Chondrocyte (in vitro differentiated cells): ENCODE measurements at regions not wholly inside any gene's neighbourhood (a gene's known extent, or its start where the extent isn't known, plus 50 kb on each side); places are given as distances from the start of the nearest gene placed in this dataset.

Source experiments
- DNase-seq: peaks from one replicate; pipeline ENCODE4 v3.0.0; 2021; ENCODE audit warnings: mixed read lengths, low spot score
- H3K27ac Mint-ChIP-seq: one replicate; pipeline ENCODE4 v1.8.0; 2021; ENCODE audit warnings: mild to moderate bottlenecking, moderate library complexity, mixed read lengths; ENCODE audit not compliant: unreplicated experiment
- H3K27me3 Mint-ChIP-seq: 2 replicates; pipeline ENCODE4 v1.8.0; 2021; ENCODE audit warnings: low read depth, mixed read lengths
- H3K36me3 Mint-ChIP-seq: 2 replicates; pipeline ENCODE4 v1.8.0; 2021; ENCODE audit warnings: low read depth, mixed read lengths
- H3K4me1 Mint-ChIP-seq: 2 replicates; pipeline ENCODE4 v1.8.0; 2021; ENCODE audit warnings: low read depth, mild to moderate bottlenecking, mixed read lengths
- H3K4me3 Mint-ChIP-seq: one replicate; pipeline ENCODE4 v1.8.0; 2021; ENCODE audit warnings: mild to moderate bottlenecking, moderate library complexity, mixed read lengths; ENCODE audit not compliant: unreplicated experiment
- H3K9me3 Mint-ChIP-seq: 2 replicates; pipeline ENCODE4 v1.8.0; 2021; ENCODE audit warnings: low read depth, mixed read lengths
- CTCF ChIP-seq: fragments of 200-600 bp; sonication (generic); IDR thresholded peaks from 2 replicates; pipeline ENCODE4 v1.5.0; 2021; ENCODE audit warnings: antibody characterized with exemption, mild to moderate bottlenecking, moderate library complexity

DNA sequence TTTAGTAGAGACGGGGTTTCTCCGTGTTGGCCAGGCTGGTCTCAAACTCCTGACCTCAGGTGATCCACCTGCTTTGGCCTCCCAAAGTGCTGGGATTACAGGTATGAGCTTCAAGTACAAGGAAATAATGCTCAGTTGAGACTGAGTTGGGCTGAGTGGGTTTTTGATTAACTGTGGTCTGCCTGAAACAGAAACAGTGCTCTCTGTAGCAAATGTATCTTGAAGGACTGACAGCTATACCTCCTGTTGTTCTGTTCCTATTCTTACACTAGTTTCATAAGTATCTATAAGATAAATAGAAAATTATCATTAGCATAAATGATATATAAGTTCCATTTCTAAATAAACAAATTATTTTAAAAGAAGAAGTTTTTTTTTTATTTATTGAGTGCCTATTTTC is 142.8 kb upstream of the PTPRK start:
- TF ChIP-seq CTCF = no peak
- Mint-ChIP-seq H3K4me1 (no peaks in the 10 kb centered on the region), H3K27ac (no peak overlapping the region), H3K36me3 (no peaks in the 10 kb centered on the region), H3K4me3 (no peak overlapping the region), H3K27me3 (no peaks in the 10 kb centered on the region), H3K9me3 (no peaks in the 10 kb centered on the region)
- no peak for DNase-seq

GRCh38 chr6:128659878-128660622 is 139.7 kb upstream of the PTPRK start:
- Mint-ChIP-seq H3K27me3 (no peaks in the 10 kb centered on the region), H3K4me1 (peaks cover 17% of the 10 kb centered on the region), H3K4me3 (no peak overlapping the region), H3K27ac (no peak overlapping the region), H3K9me3 (no peaks in the 10 kb centered on the region), H3K36me3 (no peaks in the 10 kb centered on the region)
- DNase-seq = no peak
- TF ChIP-seq CTCF = no peak

DNA sequence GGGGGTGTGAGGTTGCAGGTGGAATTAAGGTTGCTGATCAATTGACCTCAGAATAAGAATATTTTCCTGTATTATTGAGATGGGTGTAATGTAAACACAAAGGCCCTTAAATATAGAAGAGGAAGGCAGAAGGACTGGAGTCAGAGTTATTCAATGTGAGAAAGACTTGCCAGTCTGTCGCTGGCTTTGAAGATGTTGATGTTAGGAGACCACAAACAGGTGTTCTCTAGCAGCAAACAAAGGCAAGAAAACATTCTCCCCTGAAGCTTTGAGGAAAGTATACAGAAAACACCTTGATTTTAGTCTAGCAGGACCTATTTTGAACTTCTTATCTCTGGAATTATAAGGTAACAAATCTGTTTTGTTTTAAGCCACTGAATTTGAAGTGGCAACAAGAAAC is 138.9 kb upstream of the PTPRK start:
- peaks cover 17% of the 10 kb centered on the region for H3K4me1 Mint-ChIP-seq
- no peak overlapping the region for H3K27ac Mint-ChIP-seq
- TF ChIP-seq CTCF = no peak
- H3K9me3 Mint-ChIP-seq = no peaks in the 10 kb centered on the region
- no peak overlapping the region for H3K4me3 Mint-ChIP-seq
- no peaks in the 10 kb centered on the region for H3K27me3 Mint-ChIP-seq
- no peaks in the 10 kb centered on the region for H3K36me3 Mint-ChIP-seq
- DNase-seq = no peak

GRCh38 chr6:128657181-128657580 is 136.8 kb upstream of the PTPRK start:
- Mint-ChIP-seq H3K27ac (no peak overlapping the region), H3K9me3 (no peaks in the 10 kb centered on the region), H3K4me3 (no peak overlapping the region), H3K27me3 (no peaks in the 10 kb centered on the region), H3K36me3 (no peaks in the 10 kb centered on the region), H3K4me1 (peaks cover 17% of the 10 kb centered on the region)
- no peak for DNase-seq
- TF ChIP-seq CTCF = no peak

DNA sequence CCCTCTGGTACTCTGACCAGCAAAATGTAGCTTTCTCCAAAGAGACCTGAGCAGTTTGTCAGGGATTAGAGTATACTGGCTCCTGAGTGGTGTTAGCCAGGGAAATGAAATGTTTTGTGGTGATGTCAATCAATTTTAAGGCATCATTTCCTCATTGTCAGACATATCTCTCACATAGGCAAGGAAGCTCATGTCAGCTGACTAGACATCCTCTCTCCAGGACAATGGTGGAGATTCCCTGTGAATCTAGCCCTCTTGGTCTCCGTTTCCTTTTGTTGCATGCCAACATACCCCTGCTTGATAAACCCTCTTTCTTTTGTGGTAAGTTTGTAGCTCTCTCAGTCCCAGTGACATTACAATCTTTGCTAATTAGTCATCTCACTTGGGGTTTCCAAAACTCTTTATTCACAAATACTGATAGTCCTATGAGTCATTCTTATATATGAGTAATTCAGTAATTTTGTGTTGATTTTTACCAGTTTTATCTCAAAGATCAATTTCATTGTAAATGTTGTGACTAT is 135.6 kb upstream of the PTPRK start:
- no peak for TF ChIP-seq CTCF
- H3K27me3 Mint-ChIP-seq = no peaks in the 10 kb centered on the region
- no peak for DNase-seq
- no peaks in the 10 kb centered on the region for H3K9me3 Mint-ChIP-seq
- H3K4me3 Mint-ChIP-seq = no peak overlapping the region
- peak overlapping the region; percentile 24 for H3K27ac Mint-ChIP-seq
- peaks cover 17% of the 10 kb centered on the region for H3K4me1 Mint-ChIP-seq
- H3K36me3 Mint-ChIP-seq = no peaks in the 10 kb centered on the region
